Hepatocyte (in vitro differentiated cells): ENCODE measurements at regions not wholly inside any gene's neighbourhood (a gene's known extent, or its start where the extent isn't known, plus 50 kb on each side); places are given as distances from the start of the nearest gene placed in this dataset.

Experiments
- CTCF ChIP-seq: fragments of 200-600 bp; sonication (generic); IDR thresholded peaks from 2 replicates; pipeline ENCODE4 v1.5.1; 2016; ENCODE audit warnings: antibody characterized with exemption, mild to moderate bottlenecking; ENCODE audit not compliant: poor library complexity
- EZH2 ChIP-seq: fragments of 200-600 bp; sonication (generic); IDR thresholded peaks from 2 replicates; pipeline ENCODE4 v1.6.1; 2016; ENCODE audit warnings: antibody characterized with exemption, mild to moderate bottlenecking, borderline replicate concordance
- EZH2phosphoT487 ChIP-seq: fragments of 200-600 bp; sonication (generic); IDR thresholded peaks from one replicate; pipeline ENCODE4 v1.6.1; 2018; ENCODE audit warnings: antibody characterized with exemption, mild to moderate bottlenecking, low read depth, moderate library complexity; ENCODE audit not compliant: unreplicated experiment, severe bottlenecking

DNA sequence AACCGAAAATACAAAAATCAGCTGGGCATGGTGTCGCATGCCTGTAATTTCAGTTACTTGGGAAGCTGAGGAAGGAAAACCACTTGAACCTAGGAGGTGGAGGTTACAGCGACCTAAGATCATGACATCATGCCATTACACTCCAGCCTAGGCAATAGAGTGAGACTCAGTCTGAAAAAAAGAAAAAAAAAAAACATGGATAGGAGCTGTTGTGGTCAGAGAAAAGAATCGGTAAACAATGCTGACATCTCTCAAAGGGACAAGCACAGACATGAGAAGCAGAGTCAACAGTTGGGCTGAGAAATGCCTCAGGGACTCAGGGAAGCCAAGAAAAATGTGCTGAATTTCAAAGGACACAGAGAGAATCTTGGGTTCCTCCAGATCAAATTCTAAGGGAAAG, 236.9 kb upstream of the USP9Y start:
- TF ChIP-seq CTCF (no peak), EZH2 (no peak), EZH2phosphoT487 (no peak)
